ENCODE measurements at regions not wholly inside any gene's neighbourhood (a gene's known extent, or its start where the extent isn't known, plus 50 kb on each side); places are given as distances from the start of the nearest gene placed in this dataset.
"Not testable (repeated sequence)": the region's sequence is repeated elsewhere in the genome, so short reads cannot be mapped to it uniquely, and the experiment has no call there.

GRCh38 chr12:46983393-46983793, 96.0 kb upstream of the PCED1B start:
- in situ Hi-C loops (cut with HindIII; ENCODE audit: low sequenced_read_pairs) = no loop called here
- DNase-seq (ENCODE audit: low read depth, low spot score) = no peak
- H3K4me3 ChIP-seq (ENCODE audit: low read depth, low read length) = no peak overlapping the region
- no peak for TF ChIP-seq CTCF (IDR thresholded peaks at IDR 0.05; ENCODE audit: low read depth, low read length)

- no peak overlapping the region for H3K4me3 ChIP-seq (ENCODE audit: low read depth, low read length)
- TF ChIP-seq CTCF (IDR thresholded peaks at IDR 0.05; ENCODE audit: low read depth, low read length) = peak; percentile 90
- peak; percentile 71 for DNase-seq (ENCODE audit: low read depth, low spot score)
- in situ Hi-C loops (cut with HindIII; ENCODE audit: low sequenced_read_pairs) = no loop called here
Observed at GRCh38 chr12:46983959-46984841, 95.2 kb upstream of the PCED1B start.

- no peak for DNase-seq (ENCODE audit: low read depth, low spot score)
- no peak overlapping the region for H3K4me3 ChIP-seq (ENCODE audit: low read depth, low read length)
- in situ Hi-C loops (cut with HindIII; ENCODE audit: low sequenced_read_pairs) = no loop called here
- no peak for TF ChIP-seq CTCF (IDR thresholded peaks at IDR 0.05; ENCODE audit: low read depth, low read length)
Observed at GRCh38 chr12:46985816-46986215, 93.6 kb upstream of the PCED1B start.

GRCh38 chr12:46988122-46988521, 91.3 kb upstream of the PCED1B start:
- DNase-seq (ENCODE audit: low read depth, low spot score); H3K4me3 ChIP-seq (ENCODE audit: low read depth, low read length); in situ Hi-C loops (cut with HindIII; ENCODE audit: low sequenced_read_pairs): not testable (repeated sequence)

- no peak for TF ChIP-seq CTCF (IDR thresholded peaks at IDR 0.05; ENCODE audit: low read depth, low read length)
- H3K4me3 ChIP-seq (ENCODE audit: low read depth, low read length) = no peak overlapping the region
- in situ Hi-C loops (cut with HindIII; ENCODE audit: low sequenced_read_pairs) = no loop called here
- no peak for DNase-seq (ENCODE audit: low read depth, low spot score)
Observed at GRCh38 chr12:46990211-46990610, 89.2 kb upstream of the PCED1B start.

GRCh38 chr12:46992051-46992450, 87.4 kb upstream of the PCED1B start:
- in situ Hi-C loops (cut with HindIII; ENCODE audit: low sequenced_read_pairs); DNase-seq (ENCODE audit: low read depth, low spot score); H3K4me3 ChIP-seq (ENCODE audit: low read depth, low read length): not testable (repeated sequence)

GRCh38 chr12:46998811-46999368, 80.5 kb upstream of the PCED1B start:
- in situ Hi-C loops (cut with HindIII; ENCODE audit: low sequenced_read_pairs) = no loop called here
- H3K4me3 ChIP-seq (ENCODE audit: low read depth, low read length) = no peak overlapping the region
- TF ChIP-seq CTCF (IDR thresholded peaks at IDR 0.05; ENCODE audit: low read depth, low read length) = no peak
- peak; percentile 73 for DNase-seq (ENCODE audit: low read depth, low spot score)

Data from astrocyte of the spinal cord (primary cell).